GM12878 (cell line): ENCODE measurements at regions not wholly inside any gene's neighbourhood (a gene's known extent, or its start where the extent isn't known, plus 50 kb on each side); places are given as distances from the start of the nearest gene placed in this dataset.

Experiments
- ATAC-seq: fragments of 200-7000 bp; cut with Tn5 transposase; 3 replicates; pipeline ENCODE4 v1.9.1; 2020; ENCODE audit warnings: mild to moderate bottlenecking, moderate library complexity
- BruUV-seq: library from RNA; stranded (reverse); fragments of 400-500 nt; replicated peaks from 2 replicates; lab custom pipeline; 2021; lab: Mats Ljungman, UMichigan
- CTCF ChIA-PET: fragments of 300-600 bp; sonication (Branson Sonifier 250); formaldehyde crosslinking; extraction: SDS; loops from one replicate; lab custom pipeline; 2021; ENCODE audit warnings: inconsistent platforms; lab: Yijun Ruan, JAX
- POLR2A ChIA-PET: fragments of 350-600 bp; formaldehyde crosslinking; extraction: SDS; loops from one replicate; lab custom pipeline; 2021; ENCODE audit warnings: inconsistent platforms; lab: Charles Lee
- RAD21 ChIA-PET: fragments of 300-600 bp; sonication (Branson Sonifier 250); formaldehyde crosslinking; loops from one replicate; lab custom pipeline; 2023; ENCODE audit warnings: antibody characterized with exemption; ENCODE audit not compliant: unreplicated experiment; lab: Charles Lee
- SMC1A ChIA-PET: fragments of 300-600 bp; sonication (Branson Sonifier 250); formaldehyde crosslinking; loops from one replicate; lab custom pipeline; 2023; ENCODE audit not compliant: unreplicated experiment, uncharacterized antibody; lab: Charles Lee
- DNase-seq: peaks from one replicate; pipeline ENCODE4 v3.0.0-alpha.2; 2011; ENCODE audit warnings: low read depth, low spot score
- FAIRE-seq: peaks from 3 replicates; lab custom pipeline; 2011; peaks lifted over from hg19 to GRCh38; lab: Jason Lieb, UNC
- H2AFZ ChIP-seq: 2 replicates; pipeline ENCODE4 v1.6.0; 2011; ENCODE audit warnings: low read depth, low read length, control low read depth; ENCODE audit not compliant: control insufficient read depth
- H3K27ac ChIP-seq: 2 replicates; pipeline ENCODE4 v1.5.1; 2011; ENCODE audit warnings: control low read depth; ENCODE audit not compliant: control insufficient read depth, insufficient read depth
- H3K27me3 ChIP-seq, 2 experiments: replicated peaks in 1 of 2; 2 replicates each; pipeline versions ENCODE4 v1.6.0 to v1.6.1; 2011; ENCODE audit warnings: low read length in 1 of 2; ENCODE audit not compliant: control insufficient read depth in 2 of 2, insufficient read depth in 2 of 2
- H3K36me3 ChIP-seq, 2 experiments: 2 replicates each; pipeline ENCODE4 v1.5.1; 2011; ENCODE audit warnings: low read length in 1 of 2; ENCODE audit not compliant: control insufficient read depth in 2 of 2, insufficient read depth in 2 of 2
- H3K4me1 ChIP-seq: 2 replicates; pipeline ENCODE4 v1.6.1; 2011; ENCODE audit warnings: mild to moderate bottlenecking, low read length, moderate library complexity, mixed read lengths; ENCODE audit not compliant: control insufficient read depth, insufficient read depth
- H3K4me2 ChIP-seq: 2 replicates; pipeline ENCODE4 v1.6.0; 2011; ENCODE audit warnings: control low read depth; ENCODE audit not compliant: control insufficient read depth, insufficient read depth
- H3K4me3 ChIP-seq: fragments of 200-600 bp; sonication (generic); 2 replicates; pipeline ENCODE4 v1.5.1; 2016
- H3K79me2 ChIP-seq: 2 replicates; pipeline ENCODE4 v1.6.0; 2011; ENCODE audit warnings: low read length; ENCODE audit not compliant: control insufficient read depth, insufficient read depth
- H3K9ac ChIP-seq: 2 replicates; pipeline ENCODE4 v1.8.0; 2011; ENCODE audit warnings: low read length, control low read depth, mixed read lengths; ENCODE audit not compliant: control insufficient read depth, insufficient read depth
- H3K9me3 ChIP-seq: replicated peaks from 3 replicates; pipeline ENCODE4 v1.5.1; 2011; ENCODE audit warnings: mild to moderate bottlenecking, low read length; ENCODE audit not compliant: control insufficient read depth, insufficient read depth
- H4K20me1 ChIP-seq: 2 replicates; pipeline ENCODE4 v1.6.0; 2011; ENCODE audit not compliant: control insufficient read depth, insufficient read depth
- BHLHE40 ChIP-seq, 2 experiments: fragments of 450-650 bp in 1 of 2; IDR thresholded peaks; 2 replicates each; pipeline ENCODE4 v1.6.1; 2011 to 2017; ENCODE audit warnings: low read depth in 2 of 2, borderline replicate concordance in 1 of 2, improper control_type of control experiment in 1 of 2, low read length in 1 of 2, mild to moderate bottlenecking in 1 of 2
- BRCA1 ChIP-seq: IDR thresholded peaks from 2 replicates; pipeline ENCODE4 v1.6.1; 2011; ENCODE audit warnings: low read depth, low read length, improper control_type of control experiment
- CBFB ChIP-seq: IDR thresholded peaks from 2 replicates; pipeline ENCODE4 v1.6.1; 2016; ENCODE audit warnings: antibody characterized with exemption, low read depth
- CEBPB ChIP-seq, 2 experiments: fragments of 150-350 bp in 1 of 2; IDR thresholded peaks; 2 replicates each; pipeline ENCODE4 v1.6.1; 2012 to 2014; ENCODE audit warnings: low read depth in 2 of 2, low read length in 2 of 2, borderline replicate concordance in 1 of 2, inconsistent platforms in 1 of 2
- CHD1 ChIP-seq: IDR thresholded peaks from 2 replicates; pipeline ENCODE4 v1.6.1; 2012; ENCODE audit warnings: low read depth, low read length, improper control_type of control experiment
- CHD2 ChIP-seq: IDR thresholded peaks from 2 replicates; pipeline ENCODE4 v1.6.1; 2011; ENCODE audit warnings: low read depth, low read length, improper control_type of control experiment, borderline replicate concordance
- CREM ChIP-seq: IDR thresholded peaks from 2 replicates; pipeline ENCODE4 v1.6.1; 2014; ENCODE audit warnings: antibody characterized with exemption, low read depth
- E2F8 ChIP-seq: fragments of 450-650 bp; IDR thresholded peaks from 2 replicates; pipeline ENCODE4 v1.6.1; 2018; ENCODE audit warnings: mild to moderate bottlenecking, low read depth, moderate library complexity; ENCODE audit not compliant: partially characterized antibody
- IKZF1 ChIP-seq: fragments of 450-650 bp; conservative IDR thresholded peaks from 2 replicates; pipeline ENCODE4 v1.6.1; 2017; ENCODE audit warnings: antibody characterized with exemption, mild to moderate bottlenecking
- JUNB ChIP-seq: IDR thresholded peaks from 2 replicates; pipeline ENCODE4 v1.6.1; 2016; ENCODE audit warnings: antibody characterized with exemption, mild to moderate bottlenecking
- POLR2AphosphoS2 ChIP-seq: IDR thresholded peaks from 2 replicates; pipeline ENCODE4 v1.6.1; 2011; ENCODE audit warnings: low read depth, mild to moderate bottlenecking, low read length, improper control_type of control experiment, moderate library complexity
- SIN3A ChIP-seq: IDR thresholded peaks from 2 replicates; pipeline ENCODE4 v1.6.1; 2012; ENCODE audit warnings: low read depth, low read length, improper control_type of control experiment
- SIX5 ChIP-seq: IDR thresholded peaks from 2 replicates; pipeline ENCODE4 v1.6.1; 2011; ENCODE audit warnings: mild to moderate bottlenecking, low read depth, low read length, moderate library complexity; ENCODE audit not compliant: severe bottlenecking
- SKIL ChIP-seq: fragments of 450-650 bp; IDR thresholded peaks from 2 replicates; pipeline ENCODE4 v1.6.1; 2017; ENCODE audit warnings: mild to moderate bottlenecking, low read depth, inconsistent platforms; ENCODE audit not compliant: poor library complexity, severe bottlenecking
- TBL1XR1 ChIP-seq: IDR thresholded peaks from 2 replicates; pipeline ENCODE4 v1.6.1; 2012; ENCODE audit warnings: low read depth, low read length, improper control_type of control experiment
- USF1 ChIP-seq: IDR thresholded peaks from 2 replicates; pipeline ENCODE4 v1.6.1; 2011; ENCODE audit warnings: borderline replicate concordance, low read depth, mild to moderate bottlenecking, moderate library complexity, mixed read lengths, low read length; ENCODE audit not compliant: insufficient read depth; ENCODE audit errors: extremely low read length
- ZNF217 ChIP-seq: fragments of 450-650 bp; IDR thresholded peaks from 2 replicates; pipeline ENCODE4 v1.6.1; 2017; ENCODE audit warnings: antibody characterized with exemption, mild to moderate bottlenecking
- ZNF274 ChIP-seq: IDR thresholded peaks from one replicate; pipeline ENCODE4 v1.8.0; 2011; ENCODE audit not compliant: insufficient read length, insufficient read depth
- WGBS: methylation state at CpG from one replicate; pipeline ENCODE4 v1.1.6; 2016; ENCODE audit warnings: low lambda C conversion rate; ENCODE audit not compliant: insufficient replicate concordance, insufficient coverage; ENCODE audit errors: missing lambda C conversion rate; 5-methylcytosine and 5-hydroxymethylcytosine counted together
- in situ Hi-C: fragments of 300-500 bp; cut with MboI; formaldehyde crosslinking; loops from 9 replicates; pipeline ENCODE4 v1.14.3; 2018; ENCODE audit warnings: mixed read lengths
- intact Hi-C: fragments of 100-400 bp; cut with micrococcal nuclease; formaldehyde crosslinking; loops from one replicate; pipeline ENCODE4 v1.14.2; 2022; ENCODE audit not compliant: unreplicated experiment

GRCh38 chr3:152193673-152194267 is 75.0 kb upstream of the MBNL1 start:
- H3K9me3 ChIP-seq = no peaks in the 10 kb centered on the region
- FAIRE-seq = no peak
- no peaks in the 10 kb centered on the region for H3K36me3 ChIP-seq
- H3K27ac ChIP-seq = peak overlapping the region; percentile 48; the same call in 1 of the 2 replicates
- peaks cover 29% of the 10 kb centered on the region for H3K4me1 ChIP-seq
- ATAC-seq = peak; percentile 67
- WGBS = under 1% methylated on average over 16 of the region's 16 CpGs
- in situ Hi-C loops = no loop called here
- H3K4me2 ChIP-seq = peak overlapping the region; percentile 88
- H3K9ac ChIP-seq = peak overlapping the region; percentile 37; the same call in 1 of the 2 replicates
- CTCF ChIA-PET = interaction anchor here (0.7 to 2.7 kb wide), 8 partner anchors 10 to 279 kb away, joined by 3 to 20 read pairs (median 4); no protein-coding TSS in a partner anchor
- H2AFZ ChIP-seq = peak overlapping the region; percentile 78
- no peaks in the 10 kb centered on the region for H4K20me1 ChIP-seq
- BruUV-seq = no TSS peak
- H3K79me2 ChIP-seq = peaks cover 4% of the 10 kb centered on the region
- intact Hi-C loops = no loop called here
- H3K27me3 ChIP-seq = no peaks in the 10 kb centered on the region
- no peak for DNase-seq
- SMC1A ChIA-PET = interaction anchor here (0.8 to 2.6 kb wide), 18 partner anchors 9 to 254 kb away, joined by 3 to 19 read pairs (median 5); partner anchors contain the start of gene MBNL1
- POLR2A ChIA-PET = interaction anchor here (0.5 to 1.5 kb wide), 3 partner anchors 9 to 92 kb away, joined by 3 to 5 read pairs (median 3); no protein-coding TSS in a partner anchor
- RAD21 ChIA-PET = interaction anchor here (0.7 to 2.5 kb wide), 15 partner anchors 8 to 249 kb away, joined by 3 to 17 read pairs (median 4); partner anchors contain the start of gene MBNL1
- peak overlapping the region; percentile 44; the same call in 1 of the 2 replicates for H3K4me3 ChIP-seq
- TF ChIP-seq CREM (0 out of 2 replicates have a peak, but pooled peaks have one; percentile 14), CHD1 (no peak), E2F8 (no peak), CBFB (peak; percentile 79; the same call in 1 of the 2 replicates), POLR2AphosphoS2 (no peak), BHLHE40 (IDR thresholded peaks at IDR 0.05; ENCODE audit: borderline replicate concordance in 1 of 2, low read depth in 2 of 2, low read length in 1 of 2) (no peak), TBL1XR1 (no peak), IKZF1 (peak; percentile 73), ZNF217 (peak; percentile 65; the same call in 1 of the 2 replicates), USF1 (no peak), JUNB (peak; percentile 67), ZNF274 (no peak), SIN3A (no peak), BRCA1 (no peak), SKIL (peak; percentile 37), CEBPB (IDR thresholded peaks at IDR 0.05; ENCODE audit: borderline replicate concordance in 1 of 2, low read depth in 2 of 2, low read length in 2 of 2) (no peak), CHD2 (no peak), SIX5 (no peak)
